CD4-positive, alpha-beta T cell treated with Interleukin-10 for 1 hour (primary cell): ENCODE measurements at regions not wholly inside any gene's neighbourhood (a gene's known extent, or its start where the extent isn't known, plus 50 kb on each side); places are given as distances from the start of the nearest gene placed in this dataset.

ENCODE experiments used
- DNase-seq: peaks from one replicate; pipeline ENCODE4 v3.0.0-alpha.2; 2020

GRCh38 chr18:73274812-73275621 lies 407.2 kb upstream of the NETO1 start:
- no peak for DNase-seq

DNA sequence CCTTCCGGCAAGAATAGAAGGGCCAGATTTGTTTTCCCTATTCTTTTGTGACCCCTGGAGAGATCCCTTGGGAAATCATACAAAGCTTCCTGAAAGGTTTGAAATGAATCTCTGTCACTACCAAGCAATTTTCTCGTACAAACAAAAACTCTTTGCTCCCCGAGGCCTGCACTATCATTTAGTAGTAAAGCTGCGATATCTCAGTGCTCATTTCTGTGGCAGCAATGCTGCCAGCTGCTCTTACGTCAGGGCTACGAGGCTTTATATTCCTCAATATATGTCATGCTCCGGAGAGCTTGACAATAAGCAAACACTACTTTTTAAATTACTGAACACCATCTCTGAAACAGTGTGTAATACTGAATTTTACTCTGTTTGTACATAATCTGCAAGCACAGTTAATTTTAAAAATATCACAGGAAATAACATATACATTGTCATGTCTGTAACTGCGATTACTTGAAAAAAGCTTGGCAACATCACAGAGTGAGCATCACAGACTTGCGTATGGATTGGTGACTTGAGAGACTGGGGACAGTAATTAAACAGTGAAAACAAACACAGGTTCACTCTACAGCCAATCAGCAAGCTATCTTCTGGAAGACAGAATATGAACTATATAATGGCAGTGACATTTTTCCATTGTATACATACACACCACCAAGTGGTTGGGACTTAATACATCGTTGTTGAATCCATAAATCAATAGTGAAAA lies 403.3 kb upstream of the NETO1 start:
- no peak for DNase-seq

DNA sequence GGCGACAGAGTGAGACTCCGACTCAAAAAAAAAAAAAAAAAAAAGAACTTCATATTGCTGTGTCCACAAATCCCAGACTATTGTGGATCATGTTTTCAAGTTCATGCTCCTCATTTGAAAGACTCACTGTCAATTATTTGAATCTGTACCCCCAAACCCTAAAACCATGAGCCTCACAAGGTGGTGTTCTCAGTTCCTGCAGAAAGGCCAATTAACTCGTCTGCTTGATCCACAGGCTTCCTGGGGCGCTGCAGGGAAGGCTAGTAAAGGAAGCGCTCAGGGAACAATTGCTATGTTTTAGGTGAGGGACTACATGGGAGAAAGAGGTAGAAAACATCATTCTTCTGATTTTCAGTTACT lies 396.8 kb upstream of the NETO1 start:
- no peak for DNase-seq

DNA sequence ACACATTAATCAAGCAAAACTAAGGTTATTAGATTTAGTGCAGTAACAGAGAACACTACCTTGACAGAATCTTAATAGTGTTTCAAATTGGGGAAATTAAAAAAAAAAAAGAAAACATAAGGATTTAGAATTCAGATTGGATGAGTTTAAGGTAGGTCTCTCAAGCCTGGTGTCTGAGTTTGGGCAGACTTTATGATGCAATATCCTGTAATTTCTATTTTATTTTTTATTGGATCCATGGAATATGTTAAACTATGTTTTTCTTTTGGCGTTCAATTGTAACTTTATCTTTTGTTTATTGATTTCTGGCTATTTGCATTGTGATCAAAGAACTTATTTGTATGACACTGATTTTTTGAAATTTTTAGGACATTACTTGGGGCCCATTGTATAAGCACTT lies 394.1 kb upstream of the NETO1 start:
- no peak for DNase-seq

DNA sequence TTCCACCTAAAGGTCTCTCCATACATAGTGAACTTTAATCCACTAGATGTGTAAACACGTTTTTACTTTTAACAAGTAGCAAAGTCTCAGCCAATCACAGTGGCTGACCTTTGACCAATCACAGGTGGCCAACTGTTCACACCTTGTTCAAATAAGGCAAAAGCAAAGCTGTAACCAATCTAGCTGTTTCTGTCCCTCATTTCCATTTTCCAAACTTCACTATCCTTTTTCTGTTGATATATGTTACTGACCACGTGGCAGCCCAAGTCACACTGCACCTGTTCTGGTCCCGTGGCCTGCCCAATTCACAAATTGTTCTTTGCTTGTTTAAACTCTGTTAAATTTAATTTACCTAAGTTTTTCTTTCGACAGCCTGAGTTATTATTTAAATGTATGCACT lies 393.5 kb upstream of the NETO1 start:
- no peak for DNase-seq

- no peak for DNase-seq
Observed at GRCh38 chr18:73258375-73259087, 390.7 kb upstream of the NETO1 start.

DNA sequence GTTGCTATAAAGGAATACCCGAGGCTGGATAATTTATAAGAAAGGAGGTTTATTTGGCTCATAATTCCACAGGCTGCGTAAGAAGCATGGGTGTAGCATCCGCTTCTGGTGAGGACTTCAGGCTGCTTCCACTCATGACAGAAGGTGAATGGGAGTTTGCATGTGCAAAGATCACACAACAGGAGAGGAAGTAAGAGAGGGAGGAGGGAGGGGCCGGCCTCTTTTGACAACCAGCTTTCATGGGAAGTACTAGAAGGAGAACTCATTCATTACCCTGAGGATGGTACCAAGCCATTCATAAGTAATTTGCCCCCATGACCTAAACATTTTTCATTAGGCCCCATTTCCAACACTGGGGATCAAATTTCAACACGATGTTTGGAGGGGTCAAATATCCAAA lies 386.8 kb upstream of the NETO1 start:
- DNase-seq: no peak

DNA sequence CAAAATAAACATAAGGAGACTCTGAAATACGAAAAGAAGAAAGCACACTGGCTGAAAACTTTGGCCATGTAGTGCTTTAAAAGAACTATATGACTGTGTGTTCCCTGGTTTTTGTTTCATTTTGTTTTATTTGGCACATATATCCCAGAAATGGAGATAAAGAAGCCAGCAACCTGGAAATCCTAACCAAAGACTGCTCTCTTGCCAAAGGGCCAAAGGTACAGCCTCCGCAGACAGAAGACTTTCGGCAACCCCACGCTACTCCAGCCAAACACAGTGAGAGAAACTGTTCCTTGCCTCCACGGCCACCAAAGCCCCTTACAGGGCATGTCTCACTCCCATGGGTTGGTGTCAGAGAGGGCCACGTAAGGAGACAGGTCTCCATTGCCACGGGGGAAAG lies 381.2 kb upstream of the NETO1 start:
- no peak for DNase-seq

DNA sequence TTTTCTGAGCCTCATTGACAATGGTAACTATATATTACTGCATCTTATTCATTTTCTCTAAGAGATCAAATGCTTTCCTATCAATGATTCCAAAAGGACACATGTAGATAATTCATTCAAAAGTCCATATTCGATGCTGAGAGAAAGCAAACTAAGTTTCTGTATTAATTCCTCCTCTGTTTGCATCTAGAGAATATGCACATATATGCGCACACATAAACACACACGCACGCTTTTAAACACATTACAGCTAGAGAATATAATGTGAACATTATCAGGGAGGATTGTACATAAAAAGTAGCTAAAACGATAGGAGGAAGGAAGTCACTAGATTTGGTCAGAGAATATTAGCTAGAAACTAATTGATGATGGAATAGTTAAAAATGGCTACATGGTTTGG lies 379.0 kb upstream of the NETO1 start:
- no peak for DNase-seq

- no peak for DNase-seq
Observed at GRCh38 chr18:73245345-73245744, 377.6 kb upstream of the NETO1 start.

DNA sequence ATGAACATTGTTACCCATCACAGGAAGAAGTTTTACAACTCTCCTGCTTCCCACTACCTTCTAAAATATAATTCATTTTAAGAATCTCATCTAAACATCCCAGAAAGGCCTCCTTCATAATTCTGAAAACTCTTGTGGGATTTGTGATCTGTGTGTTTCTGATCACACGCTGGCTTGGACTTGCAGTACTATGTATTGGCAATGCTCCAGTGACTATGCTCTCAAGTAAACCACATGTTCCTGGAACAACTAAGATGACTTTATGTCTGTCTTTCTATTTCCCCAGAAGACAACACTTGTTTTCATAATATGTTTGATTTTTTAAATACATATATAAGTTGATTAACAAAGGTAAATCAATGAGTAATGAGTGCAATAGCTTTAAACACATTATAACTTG lies 376.6 kb upstream of the NETO1 start:
- no peak for DNase-seq

GRCh38 chr18:73240899-73241298 lies 373.1 kb upstream of the NETO1 start:
- DNase-seq: no peak

DNA sequence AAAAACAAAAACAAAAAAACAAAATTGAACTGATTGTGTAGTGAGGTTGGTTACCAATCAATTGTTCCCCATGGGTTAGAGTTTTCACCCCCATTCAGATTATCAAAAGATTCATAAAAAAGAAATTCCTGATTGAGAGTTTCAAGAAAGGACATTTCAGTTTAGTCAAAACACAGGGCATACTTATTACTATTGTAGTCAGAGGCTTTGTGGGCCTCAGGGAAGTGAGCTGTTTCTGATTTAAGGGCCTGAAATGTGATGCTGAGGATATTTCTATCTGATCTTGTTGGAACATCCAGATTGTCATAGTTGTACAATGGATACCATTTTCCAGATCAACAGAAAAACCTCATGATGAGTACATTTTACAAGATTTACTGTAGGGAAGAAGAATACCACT lies 368.1 kb upstream of the NETO1 start:
- no peak for DNase-seq

- no peak for DNase-seq
Observed at GRCh38 chr18:73235491-73235890, 367.7 kb upstream of the NETO1 start.

DNA sequence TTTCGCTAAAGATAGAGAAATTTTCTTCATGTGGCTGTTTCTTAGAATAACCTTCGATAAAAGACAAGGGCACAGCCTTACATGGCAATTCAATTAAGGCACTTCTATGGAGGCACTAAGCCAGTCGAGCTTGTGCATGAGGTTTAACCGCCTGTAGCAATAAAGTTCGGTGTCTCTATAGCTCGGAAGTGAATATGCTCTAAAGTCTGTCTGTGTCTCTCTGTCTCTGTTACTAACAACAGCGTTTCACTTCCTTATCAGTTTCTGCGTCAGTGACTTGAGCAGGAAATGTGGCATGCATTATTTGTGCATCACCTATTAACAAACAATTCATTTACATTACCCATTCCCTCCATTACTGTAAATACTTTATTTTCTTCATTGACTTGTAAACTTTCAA lies 365.1 kb upstream of the NETO1 start:
- no peak for DNase-seq

DNA sequence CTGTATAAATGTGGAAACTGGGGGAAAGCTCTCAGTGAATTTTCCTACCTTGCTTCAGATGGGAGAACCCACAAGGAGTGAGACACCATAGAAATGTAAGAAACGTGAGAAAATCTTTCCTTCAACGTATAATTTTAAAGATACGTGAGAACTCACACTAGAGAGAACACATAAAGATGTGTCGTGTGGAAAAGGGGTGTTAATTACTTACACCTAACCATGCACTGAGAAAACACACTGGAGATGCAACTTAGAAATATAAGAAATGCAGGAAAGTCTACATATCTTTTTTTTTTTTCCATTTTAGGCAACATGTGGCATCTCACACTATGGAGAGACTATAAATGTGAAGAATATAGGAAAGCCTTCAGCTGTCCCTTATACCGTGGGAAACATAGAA lies 352.9 kb upstream of the NETO1 start:
- DNase-seq: no peak

DNA sequence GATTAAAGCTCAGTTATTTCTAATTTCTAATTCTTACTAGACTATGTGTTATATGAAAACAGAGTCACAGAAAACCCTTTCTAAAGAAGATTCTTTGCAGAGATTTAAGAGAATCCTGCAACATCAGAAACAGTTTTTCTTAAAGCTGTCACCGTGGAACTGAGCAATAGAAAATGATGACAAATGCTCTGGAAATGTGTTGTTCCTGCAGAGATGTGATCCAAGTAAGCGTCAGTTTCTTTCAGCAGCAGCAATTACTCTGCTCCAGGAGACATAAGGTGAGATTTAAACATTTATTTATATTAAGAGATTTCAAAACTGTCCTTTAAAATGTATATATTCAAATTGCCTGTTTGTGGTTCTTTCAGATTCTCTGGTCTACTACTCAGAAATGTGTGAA lies 350.5 kb upstream of the NETO1 start:
- DNase-seq: no peak

GRCh38 chr18:73214970-73215369 lies 347.2 kb upstream of the NETO1 start:
- no peak for DNase-seq

DNA sequence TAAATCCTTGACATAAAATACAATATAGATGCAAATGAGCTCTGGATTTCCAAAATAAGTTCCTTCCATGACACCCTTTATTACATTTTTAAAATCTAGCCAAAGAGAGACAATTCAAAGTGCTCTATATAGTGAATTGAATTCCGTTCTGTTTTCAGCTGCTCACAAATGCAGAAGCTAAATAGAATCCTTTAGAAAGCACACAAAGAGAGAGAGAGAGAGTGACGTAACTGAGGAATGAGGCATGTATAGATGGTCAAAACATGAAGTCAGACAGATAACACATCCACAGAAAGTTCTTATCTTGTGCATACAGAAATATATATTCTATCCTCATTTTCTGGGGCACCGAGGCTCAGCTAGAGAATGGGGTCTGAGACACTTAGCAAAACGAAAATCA lies 344.7 kb upstream of the NETO1 start:
- DNase-seq: no peak

- no peak for DNase-seq
Observed at GRCh38 chr18:73201940-73202339, 334.2 kb upstream of the NETO1 start.

GRCh38 chr18:73199151-73199550 lies 331.4 kb upstream of the NETO1 start:
- DNase-seq: no peak

DNA sequence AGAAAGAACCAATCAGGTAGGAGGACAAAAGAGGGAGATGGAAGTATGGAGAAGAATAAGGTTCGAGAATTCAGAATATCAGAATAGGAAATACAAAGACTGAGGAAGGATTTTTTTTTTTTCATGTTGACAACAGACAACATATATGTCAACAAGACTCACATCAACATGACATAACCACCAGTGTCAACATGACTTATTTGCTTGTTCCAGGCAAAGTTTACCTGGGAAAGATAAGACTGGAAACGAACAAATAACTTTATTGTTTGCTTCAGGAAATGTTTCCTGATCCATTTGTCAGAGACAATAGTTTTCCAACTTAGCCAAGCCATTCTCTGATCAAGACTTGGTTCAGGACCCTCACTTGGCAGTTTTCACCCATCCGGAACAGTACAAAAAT lies 321.9 kb upstream of the NETO1 start:
- no peak for DNase-seq

- no peak for DNase-seq
Observed at GRCh38 chr18:73168236-73168635, 300.4 kb upstream of the NETO1 start.

GRCh38 chr18:73164430-73164829 lies 296.6 kb upstream of the NETO1 start:
- no peak for DNase-seq
